Tibial artery (tissue), 4 donors: ENCODE measurements at regions not wholly inside any gene's neighbourhood (a gene's known extent, or its start where the extent isn't known, plus 50 kb on each side); places are given as distances from the start of the nearest gene placed in this dataset.

Source experiments
- DNase-seq, 2 donors: peaks; one replicate each; pipeline ENCODE4 v3.0.0-alpha.2; 2019
- H3K27ac ChIP-seq, 2 donors: fragments of 200-600 bp; sonication (generic) in 1 of 2; 1 replicate in 1 of 2; 2 replicates in 1 of 2; pipeline ENCODE4 v1.5.1; 2018 to 2019; ENCODE audit warnings: mild to moderate bottlenecking in 1 of 2
- H3K27me3 ChIP-seq, 2 donors: fragments of 200-600 bp; sonication (generic) in 1 of 2; one replicate each; pipeline versions ENCODE4 v1.5.1 to v1.6.0; 2016 to 2019
- H3K36me3 ChIP-seq, 3 donors: fragments of 200-600 bp; sonication (generic) in 2 of 3; one replicate each; pipeline ENCODE4 v1.5.1; 2016 to 2019; ENCODE audit warnings: mild to moderate bottlenecking in 2 of 3
- H3K4me1 ChIP-seq, 4 donors: fragments of 200-600 bp; sonication (generic) in 2 of 4; 1 replicate in 3 of 4; 2 replicates in 1 of 4; pipeline ENCODE4 v1.5.1; 2016 to 2019
- H3K4me3 ChIP-seq, 2 donors: fragments of 200-600 bp; sonication (generic) in 1 of 2; 1 replicate in 1 of 2; 2 replicates in 1 of 2; pipeline ENCODE4 v1.5.1; 2018 to 2019; ENCODE audit warnings: mild to moderate bottlenecking in 2 of 2
- H3K9me3 ChIP-seq, 3 donors: fragments of 200-600 bp; sonication (generic) in 1 of 3; one replicate each; pipeline ENCODE4 v1.5.1; 2016 to 2019
- intact Hi-C: fragments of 100-400 bp; cut with DNase I; formaldehyde crosslinking; loops from one replicate; pipeline ENCODE4 v1.15.0; 2023; ENCODE audit warnings: low total_unique reads
- TF ChIP-seq, protein P1 (sequence below), 2 experiments: fragments of 200-600 bp in 1 of 2; fragments of 450-650 bp in 1 of 2; IDR thresholded peaks; one replicate each; pipeline ENCODE4 v1.5.1; 2017 to 2019; ENCODE audit warnings: antibody characterized with exemption in 2 of 2, mild to moderate bottlenecking in 1 of 2, moderate library complexity in 1 of 2

DNA sequence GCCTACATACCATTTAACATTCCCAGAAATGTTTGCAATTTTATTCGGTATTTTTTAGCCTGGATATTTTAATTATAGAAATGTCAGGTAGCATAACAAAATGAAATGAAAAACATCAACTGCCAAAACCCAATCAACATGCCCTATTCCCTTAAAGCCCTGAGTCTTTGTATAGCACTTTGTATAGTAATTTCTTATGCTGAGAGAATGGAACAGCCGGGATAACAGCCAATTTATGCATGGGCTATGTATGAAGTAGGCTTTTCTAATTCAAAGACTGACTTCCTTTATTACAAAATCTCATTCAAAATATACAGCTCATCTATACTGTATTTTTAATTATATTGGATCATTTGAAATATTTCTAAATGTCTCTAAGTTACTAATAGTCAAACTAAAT, 513.0 kb upstream of the NAALADL2 start:
- no peaks in the 10 kb centered on the region for H3K9me3 ChIP-seq
- intact Hi-C loops = no loop called here
- H3K4me1 ChIP-seq = no peaks in the 10 kb centered on the region
- no peak overlapping the region for H3K4me3 ChIP-seq
- no peaks in the 10 kb centered on the region for H3K27me3 ChIP-seq
- H3K36me3 ChIP-seq = no peaks in the 10 kb centered on the region
- no peak overlapping the region for H3K27ac ChIP-seq
- TF ChIP-seq, protein P1, sequence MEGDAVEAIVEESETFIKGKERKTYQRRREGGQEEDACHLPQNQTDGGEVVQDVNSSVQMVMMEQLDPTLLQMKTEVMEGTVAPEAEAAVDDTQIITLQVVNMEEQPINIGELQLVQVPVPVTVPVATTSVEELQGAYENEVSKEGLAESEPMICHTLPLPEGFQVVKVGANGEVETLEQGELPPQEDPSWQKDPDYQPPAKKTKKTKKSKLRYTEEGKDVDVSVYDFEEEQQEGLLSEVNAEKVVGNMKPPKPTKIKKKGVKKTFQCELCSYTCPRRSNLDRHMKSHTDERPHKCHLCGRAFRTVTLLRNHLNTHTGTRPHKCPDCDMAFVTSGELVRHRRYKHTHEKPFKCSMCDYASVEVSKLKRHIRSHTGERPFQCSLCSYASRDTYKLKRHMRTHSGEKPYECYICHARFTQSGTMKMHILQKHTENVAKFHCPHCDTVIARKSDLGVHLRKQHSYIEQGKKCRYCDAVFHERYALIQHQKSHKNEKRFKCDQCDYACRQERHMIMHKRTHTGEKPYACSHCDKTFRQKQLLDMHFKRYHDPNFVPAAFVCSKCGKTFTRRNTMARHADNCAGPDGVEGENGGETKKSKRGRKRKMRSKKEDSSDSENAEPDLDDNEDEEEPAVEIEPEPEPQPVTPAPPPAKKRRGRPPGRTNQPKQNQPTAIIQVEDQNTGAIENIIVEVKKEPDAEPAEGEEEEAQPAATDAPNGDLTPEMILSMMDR (IDR thresholded peaks at IDR 0.05) = no peak
- no peak for DNase-seq

DNA sequence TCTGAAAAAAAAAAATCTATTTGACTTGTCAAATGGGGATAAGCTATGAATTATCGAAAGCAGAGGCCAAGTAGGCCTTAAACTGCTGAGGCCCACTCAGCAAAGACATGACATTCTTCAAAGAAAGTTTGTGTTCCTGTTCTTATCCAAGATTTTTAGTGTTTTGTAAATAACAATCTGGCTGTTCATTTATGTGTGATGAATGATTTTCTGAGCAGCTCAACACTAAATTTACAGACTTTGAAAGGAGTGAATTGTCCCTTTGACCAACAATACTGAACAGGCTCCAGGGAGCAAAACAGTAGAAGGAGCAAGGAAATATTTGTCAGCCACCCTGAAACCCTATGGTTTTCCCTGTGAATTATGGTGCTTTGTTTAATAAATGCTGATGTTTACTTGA, 512.6 kb upstream of the NAALADL2 start:
- no peaks in the 10 kb centered on the region for H3K9me3 ChIP-seq
- no peak overlapping the region for H3K27ac ChIP-seq
- intact Hi-C loops = no loop called here
- H3K36me3 ChIP-seq = no peaks in the 10 kb centered on the region
- TF ChIP-seq, protein P1 (IDR thresholded peaks at IDR 0.05) = no peak
- no peaks in the 10 kb centered on the region for H3K27me3 ChIP-seq
- no peaks in the 10 kb centered on the region for H3K4me1 ChIP-seq
- DNase-seq = no peak
- H3K4me3 ChIP-seq = no peak overlapping the region

DNA sequence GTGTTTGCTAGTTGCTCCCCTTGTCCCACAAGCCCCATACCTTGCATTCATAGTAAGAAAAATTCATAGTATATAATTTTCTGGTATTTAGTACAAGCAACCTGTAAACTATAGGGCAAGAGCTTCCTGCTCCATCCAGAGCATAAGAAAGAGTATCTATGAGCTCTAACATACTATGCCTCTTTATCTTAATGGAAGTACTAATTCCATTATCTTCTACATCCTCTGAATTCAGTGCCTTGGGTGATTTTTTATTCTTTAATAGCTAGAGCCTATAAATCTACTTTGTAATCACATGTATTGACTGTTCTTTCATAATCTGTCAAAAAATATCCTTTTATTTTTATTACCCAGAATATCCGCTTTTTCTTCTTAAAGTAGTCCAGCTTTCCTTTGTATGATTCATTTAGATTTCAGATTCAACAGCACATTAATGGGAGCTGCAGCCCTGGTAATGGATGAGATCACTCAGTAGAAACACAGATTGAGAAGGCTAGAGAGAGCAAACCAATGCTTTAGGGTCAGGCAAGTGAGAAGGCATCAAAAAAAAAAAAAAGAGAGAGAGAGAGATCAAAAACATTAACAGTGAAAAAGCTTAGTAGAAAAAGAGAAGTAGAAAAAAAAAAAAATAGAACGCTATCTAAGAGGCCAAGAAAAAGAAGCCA, 511.5 kb upstream of the NAALADL2 start:
- Histone ChIP-seq H3K4me1 (no peaks in the 10 kb centered on the region), H3K36me3 (no peaks in the 10 kb centered on the region), H3K9me3 (no peaks in the 10 kb centered on the region), H3K27me3 (no peaks in the 10 kb centered on the region), H3K4me3 (no peak overlapping the region), H3K27ac (no peak overlapping the region)
- TF ChIP-seq, protein P1 (IDR thresholded peaks at IDR 0.05) = no peak
- no peak for DNase-seq
- intact Hi-C loops = no loop called here

DNA sequence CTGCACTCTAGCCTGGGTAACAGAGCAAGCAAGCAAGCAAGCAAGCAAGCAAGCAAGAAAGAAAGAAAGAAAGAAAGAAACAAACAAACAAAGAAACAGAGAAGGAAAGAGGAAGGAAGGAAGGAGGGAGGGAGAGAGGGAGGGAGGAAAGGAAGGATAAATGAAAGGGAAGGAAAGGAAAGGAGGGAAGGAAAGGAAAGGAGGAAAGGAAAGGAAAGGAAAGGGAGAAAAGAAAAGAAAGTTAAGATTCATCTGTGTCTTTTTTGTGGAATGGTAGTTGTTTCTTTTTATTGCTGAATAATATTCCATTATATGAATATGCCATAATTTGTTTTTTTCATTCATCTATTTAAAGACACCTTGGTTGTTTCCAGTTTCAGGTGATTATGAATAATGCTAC, 506.9 kb upstream of the NAALADL2 start:
- no peaks in the 10 kb centered on the region for H3K9me3 ChIP-seq
- no peak for DNase-seq
- no peaks in the 10 kb centered on the region for H3K36me3 ChIP-seq
- TF ChIP-seq, protein P1 (IDR thresholded peaks at IDR 0.05) = no peak
- intact Hi-C loops = no loop called here
- no peak overlapping the region for H3K4me3 ChIP-seq
- H3K4me1 ChIP-seq = no peaks in the 10 kb centered on the region
- no peak overlapping the region for H3K27ac ChIP-seq
- H3K27me3 ChIP-seq = no peaks in the 10 kb centered on the region

DNA sequence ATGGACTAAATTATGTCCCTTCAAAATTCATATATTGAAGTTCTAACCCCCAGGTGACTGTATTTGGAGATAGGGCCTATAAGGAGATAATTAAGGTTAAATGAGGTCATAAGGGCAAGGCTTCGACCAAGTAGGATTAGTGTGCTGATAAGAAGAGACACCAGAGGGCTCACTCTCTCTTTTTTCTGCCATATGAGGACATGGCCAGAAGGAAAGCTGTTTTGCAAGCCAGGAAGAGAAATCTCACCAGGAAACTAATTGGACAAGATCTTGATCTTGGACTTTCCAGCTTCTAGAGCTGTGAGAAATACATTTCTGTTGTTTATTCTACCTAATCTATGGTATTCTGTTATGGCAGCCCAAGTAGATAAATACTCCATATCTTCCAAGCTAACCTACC, 503.6 kb upstream of the NAALADL2 start:
- Histone ChIP-seq H3K36me3 (no peaks in the 10 kb centered on the region), H3K4me1 (no peaks in the 10 kb centered on the region), H3K27ac (no peak overlapping the region), H3K27me3 (no peaks in the 10 kb centered on the region), H3K4me3 (no peak overlapping the region), H3K9me3 (no peaks in the 10 kb centered on the region)
- TF ChIP-seq, protein P1 (IDR thresholded peaks at IDR 0.05) = no peak
- DNase-seq = no peak
- intact Hi-C loops = no loop called here

DNA sequence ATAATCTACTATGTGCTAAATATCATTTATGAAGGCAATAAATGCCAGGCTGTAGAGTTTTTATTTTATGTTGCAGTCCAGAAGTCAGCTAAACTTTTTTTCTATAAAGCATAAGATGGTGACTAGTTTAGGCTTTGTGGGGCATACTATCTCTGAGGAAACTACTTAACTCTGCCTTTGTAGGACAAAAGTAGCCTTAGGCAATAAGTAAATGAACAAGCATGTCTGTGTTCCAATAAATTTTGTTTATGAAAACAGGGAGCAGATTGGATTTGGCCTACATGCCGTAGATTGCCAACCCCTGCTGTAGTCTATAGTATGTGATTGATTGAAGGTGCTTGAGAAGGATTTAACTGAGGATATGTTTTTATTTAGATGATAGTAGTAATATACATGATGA, 502.5 kb upstream of the NAALADL2 start:
- Histone ChIP-seq H3K36me3 (no peaks in the 10 kb centered on the region), H3K9me3 (no peaks in the 10 kb centered on the region), H3K27me3 (no peaks in the 10 kb centered on the region), H3K4me3 (no peak overlapping the region), H3K27ac (no peak overlapping the region), H3K4me1 (no peaks in the 10 kb centered on the region)
- intact Hi-C loops = no loop called here
- no peak for DNase-seq
- TF ChIP-seq, protein P1 (IDR thresholded peaks at IDR 0.05) = no peak
